Inferior parietal cortex (tissue), 1 donor: ENCODE measurements at regions not wholly inside any gene's neighbourhood (a gene's known extent, or its start where the extent isn't known, plus 50 kb on each side); places are given as distances from the start of the nearest gene placed in this dataset.
"Not testable (repeated sequence)": the region's sequence is repeated elsewhere in the genome, so short reads cannot be mapped to it uniquely, and the experiment has no call there.

Experiments
- DNase-seq: peaks from one replicate; pipeline ENCODE4 v3.0.0-alpha.2; 2016; ENCODE audit errors: extremely low spot score

DNA sequence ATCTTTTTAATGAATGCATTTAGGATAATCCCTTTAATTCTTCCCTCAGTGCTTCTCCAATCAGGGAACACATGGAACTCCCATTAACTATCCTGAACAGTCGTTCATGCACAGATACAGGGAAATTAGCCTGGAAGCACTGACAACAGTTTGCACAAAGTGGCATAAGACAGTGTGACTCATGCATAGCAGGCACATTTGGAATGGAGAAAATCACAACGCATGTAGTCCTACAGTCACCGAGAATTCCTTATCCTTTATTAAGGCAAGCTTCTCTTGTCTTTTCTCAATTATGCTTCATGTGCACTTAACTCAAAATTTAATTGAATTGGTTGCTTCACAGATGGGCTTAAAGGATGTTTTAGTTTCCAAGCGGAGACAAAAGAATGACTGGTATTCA is 155.0 kb upstream of the CRBN start:
- DNase-seq = peak; percentile 15

DNA sequence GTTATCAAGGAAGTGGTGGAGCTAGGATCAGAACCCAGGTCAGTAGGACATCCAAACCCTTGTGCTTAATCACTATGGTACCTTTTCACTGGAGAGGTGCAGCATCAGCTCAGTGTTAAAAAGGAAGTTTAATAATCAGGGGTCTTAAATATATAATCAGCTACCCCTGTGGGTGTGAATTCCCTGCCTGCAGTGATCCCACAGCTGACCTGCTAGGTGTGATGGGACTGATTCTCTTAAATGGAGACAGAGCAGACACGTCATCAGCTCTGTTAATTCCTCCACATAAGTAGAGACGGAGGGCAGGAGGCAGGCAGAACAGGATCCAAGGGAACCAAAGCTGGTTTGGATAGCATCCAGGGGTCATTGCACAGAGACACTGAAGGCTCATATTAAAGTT is 154.1 kb upstream of the CRBN start:
- no peak for DNase-seq

GRCh38 chr3:3316521-3316920 is 137.0 kb upstream of the CRBN start:
- DNase-seq = no peak

DNA sequence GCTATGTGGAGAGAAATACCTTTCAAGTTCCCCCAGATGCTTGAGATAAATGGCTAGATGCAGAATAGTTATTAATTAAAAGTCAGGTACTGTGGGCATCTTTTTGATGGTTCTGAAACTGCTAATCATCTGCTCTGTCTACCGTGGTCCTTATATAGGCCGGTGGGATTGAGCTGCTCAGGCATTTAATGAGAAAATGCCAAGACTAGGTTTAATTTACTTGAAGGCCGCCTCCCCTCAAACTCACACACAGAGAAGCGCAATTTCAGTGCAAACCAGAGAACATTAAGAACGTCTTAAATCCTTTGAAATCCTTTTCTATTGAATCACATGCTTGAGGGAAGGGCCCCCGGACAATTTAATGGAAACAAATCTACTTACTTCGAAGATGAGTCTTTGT is 136.4 kb upstream of the CRBN start:
- no peak for DNase-seq

- no peak for DNase-seq
These were observed 130.4 kb upstream of the CRBN start for GRCh38 chr3:3309887-3310286.

DNA sequence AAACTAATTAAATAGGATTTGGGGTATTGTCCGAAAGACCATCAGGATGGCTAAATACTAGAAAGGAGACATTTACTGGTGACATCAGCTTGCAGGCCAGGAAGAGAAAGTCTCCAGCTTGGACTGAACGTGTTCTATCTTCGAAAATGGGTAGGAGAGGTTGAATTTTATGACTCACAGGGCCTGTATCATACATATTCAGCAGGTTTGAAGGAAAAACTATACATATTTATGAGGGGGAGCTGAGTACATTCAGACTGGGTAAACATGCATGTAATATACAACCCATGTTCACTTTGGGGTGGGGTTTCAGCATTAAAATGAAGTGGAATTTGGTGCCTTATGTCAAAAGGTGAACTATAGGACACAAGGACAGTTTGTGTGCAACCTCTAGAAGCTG is 129.3 kb upstream of the CRBN start:
- no peak for DNase-seq

- DNase-seq = no peak
These were observed 128.0 kb upstream of the CRBN start for GRCh38 chr3:3307491-3307890.

DNA sequence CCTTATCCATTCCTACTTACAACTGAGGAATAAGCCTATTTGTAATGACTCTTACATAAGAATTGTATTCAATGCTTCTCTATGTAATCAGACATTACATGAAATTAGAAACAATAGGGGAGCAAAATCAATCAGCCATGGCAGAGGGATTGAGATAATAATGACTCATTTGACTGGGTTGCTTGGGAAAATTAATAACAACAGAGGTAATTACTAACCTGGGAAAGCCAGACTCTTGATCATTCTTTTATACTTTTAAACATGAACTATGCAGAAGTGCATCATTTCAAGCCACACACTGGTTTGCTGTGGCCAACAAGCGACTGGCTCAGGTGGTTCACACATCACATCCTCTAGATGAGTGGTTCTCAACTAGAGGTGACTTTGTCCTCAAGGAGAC is 126.3 kb upstream of the CRBN start:
- no peak for DNase-seq

DNA sequence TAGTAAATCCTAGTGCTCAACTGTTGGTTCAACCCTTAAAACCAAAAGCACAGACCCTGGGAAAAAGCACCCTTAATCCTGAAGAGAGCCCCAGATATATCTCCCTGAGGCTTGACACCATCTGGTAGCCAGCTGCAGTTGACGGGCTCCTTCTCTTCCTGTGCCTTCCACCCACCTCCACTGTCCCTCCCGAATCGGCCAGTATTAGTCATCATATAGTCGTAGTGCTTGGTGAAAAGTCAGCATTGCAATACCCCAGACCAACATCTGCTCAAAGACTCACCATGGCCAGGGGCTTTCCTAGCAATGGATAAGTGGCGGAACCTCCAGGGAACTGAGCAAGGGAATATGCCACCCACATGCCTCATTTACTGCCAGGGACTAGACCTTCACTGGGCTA is 125.6 kb upstream of the CRBN start:
- no peak for DNase-seq

- peak; percentile 13 for DNase-seq
These were observed 124.1 kb upstream of the CRBN start for GRCh38 chr3:3303636-3304035.

DNA sequence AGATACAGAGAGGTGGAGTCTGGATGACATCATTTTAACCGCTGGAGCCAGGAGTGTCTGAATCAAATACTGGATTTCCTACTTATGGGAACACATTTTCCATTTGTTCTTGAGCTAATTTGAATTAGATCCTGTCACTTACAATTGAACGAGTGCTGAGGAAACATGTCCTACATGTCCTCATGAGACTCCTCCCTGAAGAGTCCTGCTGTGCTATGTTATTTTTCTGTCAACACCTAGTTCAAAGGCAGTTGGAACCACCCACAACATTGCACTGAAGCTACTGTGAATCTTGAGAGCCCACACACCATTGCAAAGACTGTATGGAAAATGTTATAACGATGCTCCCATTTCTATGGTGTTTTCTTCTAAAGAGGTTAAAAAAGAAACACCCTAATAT is 123.5 kb upstream of the CRBN start:
- DNase-seq = peak; percentile 20

DNA sequence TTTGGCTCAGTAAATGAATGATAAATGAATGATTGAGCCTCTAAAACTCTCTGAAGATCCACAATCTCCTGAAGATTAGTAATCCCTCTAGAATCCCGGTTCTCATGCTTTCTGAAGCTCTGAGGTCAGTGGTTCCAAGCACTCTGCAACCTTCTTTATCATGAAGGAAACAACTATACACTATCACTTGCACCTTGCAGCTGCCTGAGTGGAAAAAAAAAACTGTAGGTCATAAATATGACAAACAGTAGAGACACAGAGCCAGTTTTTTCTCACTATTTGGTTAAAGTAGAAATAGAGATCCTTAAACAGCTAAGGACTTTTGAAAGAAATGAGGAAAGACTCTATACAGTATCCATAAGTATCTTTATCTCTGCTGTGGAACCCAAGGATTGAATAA is 122.0 kb upstream of the CRBN start:
- no peak for DNase-seq

DNA sequence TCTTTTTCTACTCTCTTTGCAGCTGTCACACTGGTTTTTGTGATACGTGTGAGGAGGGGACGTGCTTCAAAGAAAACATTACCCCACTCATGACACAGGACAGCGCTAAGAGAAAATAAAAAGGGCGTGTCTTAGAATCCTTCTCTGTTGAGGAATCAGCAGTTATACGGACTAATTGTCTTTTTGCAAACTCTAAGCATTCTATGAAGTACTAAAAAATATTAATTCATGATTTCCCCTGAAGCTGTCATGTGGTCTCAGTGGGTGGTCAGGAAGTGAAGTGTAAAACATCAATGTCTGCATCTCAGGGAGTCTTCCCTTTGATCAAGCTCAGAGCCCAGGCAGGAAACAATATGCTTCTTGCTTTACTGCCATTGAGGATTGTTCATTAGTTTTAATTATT is 117.5 kb upstream of the CRBN start:
- DNase-seq = no peak

- no peak for DNase-seq
These were observed 116.1 kb upstream of the CRBN start for GRCh38 chr3:3295586-3295985.

DNA sequence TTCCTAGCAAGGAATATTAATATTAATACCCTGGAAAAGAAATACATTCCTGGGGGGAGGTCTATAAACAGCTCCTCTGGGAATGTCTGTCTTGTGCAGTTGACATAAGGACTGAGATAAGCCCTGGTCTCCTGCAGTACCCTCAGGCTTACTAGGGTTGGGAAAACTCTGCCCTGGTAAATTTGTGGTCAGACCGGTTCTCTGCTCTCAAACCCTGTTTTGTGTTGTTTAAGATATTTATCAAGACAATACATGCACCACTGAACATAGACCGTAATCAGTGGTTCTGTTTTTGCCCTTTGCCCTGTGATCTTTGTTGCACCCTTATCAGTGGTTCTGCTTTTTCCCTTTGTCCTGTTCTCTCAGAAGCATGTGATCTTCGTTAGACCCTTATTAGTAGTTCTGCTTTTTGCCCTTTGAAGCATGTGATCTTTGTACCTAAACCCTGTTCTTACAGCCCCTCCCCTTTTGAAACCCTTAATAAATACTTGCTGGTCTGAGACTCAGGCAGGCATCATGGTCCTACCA is 112.3 kb upstream of the CRBN start:
- not testable (repeated sequence) for DNase-seq

GRCh38 chr3:3288255-3288654 is 108.8 kb upstream of the CRBN start:
- no peak for DNase-seq

DNA sequence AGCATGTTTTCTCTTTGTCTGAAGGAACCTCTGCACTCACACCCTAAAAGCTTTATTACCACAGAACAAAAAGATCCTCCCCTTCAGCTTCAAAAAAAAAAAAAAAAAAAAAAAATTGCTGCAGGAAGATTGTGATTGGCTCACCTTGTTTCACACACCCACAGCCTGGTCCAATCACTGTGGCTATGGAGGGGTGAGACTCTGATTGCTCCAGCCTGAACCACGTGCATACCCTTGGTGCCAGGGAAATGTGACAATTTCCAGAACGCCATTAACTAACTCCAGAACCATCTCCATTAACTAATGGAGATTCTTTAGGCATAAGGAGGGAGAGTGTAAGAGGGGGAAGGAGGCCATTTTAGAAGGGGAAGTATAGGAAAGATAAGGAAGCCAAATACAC is 106.5 kb upstream of the CRBN start:
- no peak for DNase-seq

GRCh38 chr3:3281024-3281423 is 101.5 kb upstream of the CRBN start:
- no peak for DNase-seq

- DNase-seq = no peak
These were observed 100.9 kb upstream of the CRBN start for GRCh38 chr3:3280396-3280795.

DNA sequence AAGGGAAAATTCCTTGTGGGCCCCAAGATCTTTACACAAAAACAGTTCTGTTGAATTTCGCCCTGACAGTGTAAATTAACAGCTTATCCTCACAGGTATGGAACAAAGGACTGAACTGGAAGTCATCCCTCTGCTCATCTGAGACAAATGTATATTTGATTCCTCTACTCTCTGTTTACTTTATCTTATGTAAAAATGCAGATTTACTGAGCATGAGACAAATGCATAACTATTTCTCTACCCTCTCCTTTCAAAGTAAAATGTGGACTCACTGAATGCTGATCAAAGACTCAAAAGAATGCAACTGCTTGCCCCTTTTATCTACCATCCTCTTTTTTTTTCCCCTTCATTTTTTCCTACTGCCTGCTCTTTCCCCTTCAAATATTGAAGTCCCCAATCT is 98.6 kb upstream of the CRBN start:
- DNase-seq = no peak

GRCh38 chr3:3276630-3277029 is 97.1 kb upstream of the CRBN start:
- no peak for DNase-seq

DNA sequence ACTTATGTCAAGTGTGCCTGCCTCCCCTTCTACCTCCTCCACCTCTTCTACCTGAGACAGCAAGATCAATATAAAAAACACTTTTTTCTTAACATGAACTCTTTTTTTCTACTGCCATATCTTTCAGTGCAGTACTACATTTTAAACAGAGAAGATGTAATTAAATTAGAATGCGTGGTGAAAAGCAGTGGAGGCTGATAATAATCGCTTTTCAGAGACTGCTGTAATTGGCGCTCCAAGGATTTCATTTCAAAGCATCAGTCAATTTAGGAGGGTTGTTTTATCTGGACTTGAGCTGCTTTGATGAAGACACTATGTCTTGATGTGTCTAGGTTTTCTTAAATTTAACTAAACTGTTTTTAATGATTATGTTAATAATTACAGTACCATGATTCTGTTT is 85.3 kb upstream of the CRBN start:
- no peak for DNase-seq

- no peak for DNase-seq
These were observed 81.4 kb upstream of the CRBN start for GRCh38 chr3:3260870-3261269.

- no peak for DNase-seq
These were observed 79.7 kb upstream of the CRBN start for GRCh38 chr3:3259181-3259580.

DNA sequence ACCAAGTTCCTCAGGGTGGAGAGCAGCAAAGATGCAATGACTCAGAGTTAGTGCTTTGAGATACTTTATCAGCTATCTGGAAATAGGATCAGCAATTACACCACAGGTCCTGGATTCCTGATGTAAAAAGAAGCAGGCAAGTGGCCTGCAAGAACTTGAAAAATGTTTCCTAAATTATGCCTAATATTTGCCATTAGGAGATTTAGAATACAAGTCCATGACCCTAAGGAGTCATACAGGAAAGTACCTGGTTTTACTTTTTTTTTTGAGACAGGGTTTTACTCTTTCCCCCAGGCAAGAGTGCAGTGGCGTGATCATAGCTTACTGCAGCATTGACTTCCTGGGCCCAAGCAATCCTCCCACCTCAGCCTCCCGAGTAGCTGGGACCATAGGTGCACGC is 78.8 kb upstream of the CRBN start:
- DNase-seq = no peak
